Transverse colon (tissue), 4 donors: ENCODE measurements at regions not wholly inside any gene's neighbourhood (a gene's known extent, or its start where the extent isn't known, plus 50 kb on each side); places are given as distances from the start of the nearest gene placed in this dataset.

Experiments used
- EP300 ChIP-seq: sonication (generic); formaldehyde crosslinking; IDR thresholded peaks from one replicate; pipeline ENCODE4 v1.6.1; 2017; ENCODE audit warnings: antibody characterized with exemption, low read depth
- POLR2A ChIP-seq: fragments of 450-650 bp; IDR thresholded peaks from one replicate; pipeline ENCODE4 v1.6.1; 2016; ENCODE audit warnings: antibody characterized with exemption, mild to moderate bottlenecking, moderate library complexity
- POLR2AphosphoS5 ChIP-seq, 3 donors: sonication (generic); formaldehyde crosslinking; IDR thresholded peaks; one replicate each; pipeline ENCODE4 v1.6.1; 2016; ENCODE audit warnings: antibody characterized with exemption in 3 of 3
- TF ChIP-seq, protein P1 (sequence below), 5 experiments: fragments of 200-600 bp in 3 of 5; fragments of 450-650 bp in 2 of 5; sonication (generic) in 3 of 5; IDR thresholded peaks; 1 replicate in 2 of 5; 2 replicates in 3 of 5; pipeline ENCODE4 v1.5.1; 2016 to 2017; ENCODE audit warnings: antibody characterized with exemption in 5 of 5, inconsistent platforms in 3 of 5, mild to moderate bottlenecking in 2 of 5, moderate library complexity in 1 of 5

DNA sequence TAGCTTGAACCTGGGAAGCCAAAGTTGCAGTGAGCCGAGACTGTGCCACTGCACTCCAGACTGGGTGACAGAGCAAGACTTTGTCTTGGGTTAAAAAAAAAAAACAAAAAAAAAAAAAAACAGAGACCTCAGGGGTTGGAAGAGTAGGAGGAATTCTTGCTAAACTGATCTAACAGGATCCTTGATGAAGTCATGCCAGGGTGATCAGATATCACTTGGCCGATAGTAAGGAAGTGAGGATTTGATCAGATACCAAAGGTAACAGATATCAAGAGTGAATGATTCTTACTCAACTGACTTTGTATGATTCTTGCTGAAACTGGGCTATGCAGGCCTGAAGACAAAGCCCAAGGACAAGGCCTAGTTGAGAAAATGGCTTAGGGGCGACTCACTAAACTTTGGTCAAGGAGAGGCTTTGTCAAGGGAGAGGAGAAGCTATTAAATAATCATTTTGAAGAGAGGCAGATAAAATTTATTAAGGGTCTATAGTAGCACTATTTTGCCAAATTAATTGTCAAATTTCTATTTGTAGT lies 624.7 kb downstream of the UTRN start:
- TF ChIP-seq, protein P1, sequence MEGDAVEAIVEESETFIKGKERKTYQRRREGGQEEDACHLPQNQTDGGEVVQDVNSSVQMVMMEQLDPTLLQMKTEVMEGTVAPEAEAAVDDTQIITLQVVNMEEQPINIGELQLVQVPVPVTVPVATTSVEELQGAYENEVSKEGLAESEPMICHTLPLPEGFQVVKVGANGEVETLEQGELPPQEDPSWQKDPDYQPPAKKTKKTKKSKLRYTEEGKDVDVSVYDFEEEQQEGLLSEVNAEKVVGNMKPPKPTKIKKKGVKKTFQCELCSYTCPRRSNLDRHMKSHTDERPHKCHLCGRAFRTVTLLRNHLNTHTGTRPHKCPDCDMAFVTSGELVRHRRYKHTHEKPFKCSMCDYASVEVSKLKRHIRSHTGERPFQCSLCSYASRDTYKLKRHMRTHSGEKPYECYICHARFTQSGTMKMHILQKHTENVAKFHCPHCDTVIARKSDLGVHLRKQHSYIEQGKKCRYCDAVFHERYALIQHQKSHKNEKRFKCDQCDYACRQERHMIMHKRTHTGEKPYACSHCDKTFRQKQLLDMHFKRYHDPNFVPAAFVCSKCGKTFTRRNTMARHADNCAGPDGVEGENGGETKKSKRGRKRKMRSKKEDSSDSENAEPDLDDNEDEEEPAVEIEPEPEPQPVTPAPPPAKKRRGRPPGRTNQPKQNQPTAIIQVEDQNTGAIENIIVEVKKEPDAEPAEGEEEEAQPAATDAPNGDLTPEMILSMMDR (IDR thresholded peaks at IDR 0.05) = no peak
- TF ChIP-seq EP300 = no peak
- no peak for TF ChIP-seq POLR2A
- TF ChIP-seq POLR2AphosphoS5 (IDR thresholded peaks at IDR 0.05) = no peak
